ENCODE measurements at regions not wholly inside any gene's neighbourhood (a gene's known extent, or its start where the extent isn't known, plus 50 kb on each side); places are given as distances from the start of the nearest gene placed in this dataset.

- Histone ChIP-seq H3K9me3 (no peaks in the 10 kb centered on the region), H3K36me3 (no peaks in the 10 kb centered on the region), H3K4me3 (no peak overlapping the region), H3K27ac (no peak overlapping the region), H3K4me1 (no peaks in the 10 kb centered on the region), H3K27me3 (no peaks in the 10 kb centered on the region)
- no peak for TF ChIP-seq CTCF (IDR thresholded peaks at IDR 0.05)
- ATAC-seq (no peak), DNase-seq (no peak)
- intact Hi-C loops (cut with DNase I): no loop called here
Observed at GRCh38 chr6:86476311-86476710, 461.0 kb upstream of the HTR1E start.

GRCh38 chr6:86474081-86474480 is 463.2 kb upstream of the HTR1E start:
- Histone ChIP-seq H3K4me1 (no peaks in the 10 kb centered on the region), H3K4me3 (no peak overlapping the region), H3K27me3 (no peaks in the 10 kb centered on the region), H3K27ac (no peak overlapping the region), H3K36me3 (no peaks in the 10 kb centered on the region), H3K9me3 (no peaks in the 10 kb centered on the region)
- no peak for ATAC-seq
- intact Hi-C loops (cut with DNase I): no loop called here
- no peak for DNase-seq
- no peak for TF ChIP-seq CTCF (IDR thresholded peaks at IDR 0.05)

- intact Hi-C loops (cut with DNase I): no loop called here
- H3K36me3 ChIP-seq: no peaks in the 10 kb centered on the region
- no peak for ATAC-seq
Observed at GRCh38 chr6:86471791-86472190, 465.5 kb upstream of the HTR1E start.

GRCh38 chr6:86459978-86460377 is 477.4 kb upstream of the HTR1E start:
- TF ChIP-seq CTCF (IDR thresholded peaks at IDR 0.05): no peak
- no peaks in the 10 kb centered on the region for H3K4me1 ChIP-seq
- intact Hi-C loops (cut with DNase I): no loop called here
- DNase-seq (no peak), ATAC-seq (no peak)
- H3K4me3 ChIP-seq: no peak overlapping the region
- H3K27me3 ChIP-seq: no peaks in the 10 kb centered on the region
- H3K36me3 ChIP-seq: no peaks in the 10 kb centered on the region
- no peak overlapping the region for H3K27ac ChIP-seq
- no peaks in the 10 kb centered on the region for H3K9me3 ChIP-seq

More at GRCh38 chr6:86471791-86472190, 465.5 kb upstream of the HTR1E start:
- no peak for TF ChIP-seq CTCF (IDR thresholded peaks at IDR 0.05)
- Histone ChIP-seq H3K27me3 (no peaks in the 10 kb centered on the region), H3K4me1 (no peaks in the 10 kb centered on the region), H3K9me3 (no peaks in the 10 kb centered on the region), H3K27ac (no peak overlapping the region), H3K4me3 (no peak overlapping the region)
- no peak for DNase-seq

- intact Hi-C loops (cut with DNase I): no loop called here
- no peak for DNase-seq
Observed at GRCh38 chr6:86456821-86457220, 480.5 kb upstream of the HTR1E start.

More at GRCh38 chr6:86456821-86457220, 480.5 kb upstream of the HTR1E start:
- no peaks in the 10 kb centered on the region for H3K9me3 ChIP-seq
- H3K4me1 ChIP-seq: no peaks in the 10 kb centered on the region
- no peaks in the 10 kb centered on the region for H3K36me3 ChIP-seq
- H3K27ac ChIP-seq: no peak overlapping the region
- no peak overlapping the region for H3K4me3 ChIP-seq
- no peak for TF ChIP-seq CTCF (IDR thresholded peaks at IDR 0.05)
- no peaks in the 10 kb centered on the region for H3K27me3 ChIP-seq
- ATAC-seq: no peak
